Stimulated activated naive CD8-positive, alpha-beta T cell treated with anti-CD3 and anti-CD28 coated beads, Interleukin-15, Interleukin-2, amounts not matched to agents 100 ng/mL and 50 ng/mL, for 24 hours (primary cell): ENCODE measurements at regions not wholly inside any gene's neighbourhood (a gene's known extent, or its start where the extent isn't known, plus 50 kb on each side); places are given as distances from the start of the nearest gene placed in this dataset.

ENCODE experiments used
- H3K27ac Mint-ChIP-seq: one replicate; pipeline ENCODE4 v1.8.0; 2021; ENCODE audit warnings: mild to moderate bottlenecking, mixed read lengths
- H3K27me3 Mint-ChIP-seq: one replicate; pipeline ENCODE4 v1.8.0; 2021; ENCODE audit warnings: mixed read lengths
- H3K36me3 Mint-ChIP-seq: one replicate; pipeline ENCODE4 v1.8.0; 2021; ENCODE audit warnings: low read depth, mixed read lengths
- H3K4me1 Mint-ChIP-seq: one replicate; pipeline ENCODE4 v1.8.0; 2021; ENCODE audit warnings: low read depth, mixed read lengths
- H3K4me3 Mint-ChIP-seq: one replicate; pipeline ENCODE4 v1.8.0; 2021; ENCODE audit warnings: mild to moderate bottlenecking, mixed read lengths
- H3K9me3 Mint-ChIP-seq: one replicate; pipeline ENCODE4 v1.8.0; 2021; ENCODE audit warnings: mixed read lengths

- no peak overlapping the region for H3K27ac Mint-ChIP-seq
- no peaks in the 10 kb centered on the region for H3K36me3 Mint-ChIP-seq
- H3K9me3 Mint-ChIP-seq: no peaks in the 10 kb centered on the region
- H3K4me1 Mint-ChIP-seq: no peaks in the 10 kb centered on the region
- no peak overlapping the region for H3K4me3 Mint-ChIP-seq
- peaks cover 20% of the 10 kb centered on the region for H3K27me3 Mint-ChIP-seq
These were observed 527.2 kb downstream of the MED13L start for GRCh38 chr12:115750340-115750739.

- peaks cover 16% of the 10 kb centered on the region for H3K27me3 Mint-ChIP-seq
- no peak overlapping the region for H3K27ac Mint-ChIP-seq
- no peaks in the 10 kb centered on the region for H3K4me1 Mint-ChIP-seq
- no peak overlapping the region for H3K4me3 Mint-ChIP-seq
- no peaks in the 10 kb centered on the region for H3K36me3 Mint-ChIP-seq
- no peaks in the 10 kb centered on the region for H3K9me3 Mint-ChIP-seq
These were observed 528.2 kb downstream of the MED13L start for GRCh38 chr12:115749071-115749841.

- Mint-ChIP-seq H3K27me3 (peaks cover 4% of the 10 kb centered on the region), H3K4me1 (no peaks in the 10 kb centered on the region), H3K27ac (no peak overlapping the region), H3K4me3 (no peak overlapping the region), H3K9me3 (no peaks in the 10 kb centered on the region), H3K36me3 (no peaks in the 10 kb centered on the region)
These were observed 536.8 kb downstream of the MED13L start for GRCh38 chr12:115740586-115741155.

DNA sequence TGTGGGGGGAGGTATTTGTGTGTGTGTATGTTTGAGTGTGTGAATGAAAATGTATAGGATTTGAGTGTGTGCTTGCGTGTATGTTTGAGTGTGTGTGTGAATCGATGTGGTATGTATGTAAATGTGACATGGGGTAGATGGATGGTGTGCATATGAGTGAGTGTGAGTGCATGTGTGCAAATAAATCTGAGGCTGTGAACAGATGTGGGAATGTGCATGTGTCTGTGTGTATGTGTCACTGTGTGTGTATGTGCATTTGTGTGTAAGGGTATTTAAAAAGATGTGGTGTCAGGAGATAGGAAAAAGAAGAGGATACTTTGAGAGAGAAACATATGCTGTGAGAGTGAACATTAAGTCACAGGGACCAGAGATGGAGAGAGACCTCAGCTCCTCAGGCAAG, 539.6 kb downstream of the MED13L start:
- Mint-ChIP-seq H3K36me3 (no peaks in the 10 kb centered on the region), H3K4me3 (no peak overlapping the region), H3K27me3 (peaks cover 4% of the 10 kb centered on the region), H3K9me3 (no peaks in the 10 kb centered on the region), H3K27ac (no peak overlapping the region), H3K4me1 (no peaks in the 10 kb centered on the region)

- Mint-ChIP-seq H3K36me3 (no peaks in the 10 kb centered on the region), H3K27ac (no peak overlapping the region), H3K4me1 (no peaks in the 10 kb centered on the region), H3K4me3 (no peak overlapping the region), H3K9me3 (no peaks in the 10 kb centered on the region), H3K27me3 (peaks cover 4% of the 10 kb centered on the region)
These were observed 541.1 kb downstream of the MED13L start for GRCh38 chr12:115736360-115736759.

- Mint-ChIP-seq H3K27ac (no peak overlapping the region), H3K9me3 (peaks cover 3% of the 10 kb centered on the region), H3K4me3 (no peak overlapping the region), H3K4me1 (no peaks in the 10 kb centered on the region), H3K27me3 (no peaks in the 10 kb centered on the region), H3K36me3 (no peaks in the 10 kb centered on the region)
These were observed 546.4 kb downstream of the MED13L start for GRCh38 chr12:115730975-115731541.

GRCh38 chr12:115726691-115727090, 550.8 kb downstream of the MED13L start:
- Mint-ChIP-seq H3K9me3 (peaks cover 3% of the 10 kb centered on the region), H3K4me1 (no peaks in the 10 kb centered on the region), H3K4me3 (no peak overlapping the region), H3K36me3 (no peaks in the 10 kb centered on the region), H3K27me3 (peaks cover 5% of the 10 kb centered on the region), H3K27ac (no peak overlapping the region)

DNA sequence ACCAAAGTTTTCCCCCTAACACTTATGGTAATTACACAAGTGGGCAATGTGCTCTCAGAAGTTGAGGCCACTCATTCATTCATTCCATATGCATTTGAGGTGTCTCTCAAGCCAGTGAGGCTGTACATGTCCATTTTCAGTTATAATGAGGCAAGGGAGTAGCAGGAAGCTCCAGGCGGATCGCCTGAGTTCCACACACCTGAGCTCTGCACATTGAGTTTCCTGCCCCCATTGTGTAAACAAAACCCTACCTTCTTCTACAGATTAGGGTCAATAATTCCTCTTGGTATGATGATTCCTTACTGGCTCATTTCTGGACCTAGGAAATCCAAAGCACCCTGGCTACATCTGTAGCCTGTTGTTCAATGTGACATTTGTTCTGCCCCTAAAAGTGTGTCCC, 555.3 kb downstream of the MED13L start:
- H3K4me1 Mint-ChIP-seq: no peaks in the 10 kb centered on the region

DNA sequence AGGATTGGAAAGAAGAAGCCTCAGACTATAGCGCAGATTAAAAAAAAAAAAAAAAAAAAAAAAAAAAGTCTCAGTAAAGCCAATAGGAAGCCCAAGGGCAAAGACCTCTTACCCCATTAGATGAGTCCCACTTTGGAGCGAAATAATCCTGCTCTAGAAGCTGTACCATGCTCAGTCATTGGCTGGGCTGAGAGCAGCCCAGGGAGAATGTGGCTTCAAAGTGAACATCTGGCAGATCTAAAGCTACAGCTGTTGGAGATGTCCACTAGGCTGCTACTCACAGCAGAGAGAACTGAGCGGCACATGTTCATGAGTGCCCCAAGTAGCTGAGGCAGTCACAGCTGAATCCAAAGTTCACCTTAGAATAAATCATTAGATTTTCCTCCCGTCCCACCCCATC, 560.9 kb downstream of the MED13L start:
- Mint-ChIP-seq H3K27ac (no peak overlapping the region), H3K9me3 (no peaks in the 10 kb centered on the region), H3K27me3 (no peaks in the 10 kb centered on the region), H3K4me3 (no peak overlapping the region), H3K36me3 (no peaks in the 10 kb centered on the region), H3K4me1 (no peaks in the 10 kb centered on the region)

More for the DNA sequence above, 555.3 kb downstream of the MED13L start:
- Mint-ChIP-seq H3K4me3 (no peak overlapping the region), H3K27me3 (peaks cover 5% of the 10 kb centered on the region), H3K27ac (no peak overlapping the region), H3K9me3 (no peaks in the 10 kb centered on the region), H3K36me3 (no peaks in the 10 kb centered on the region)

DNA sequence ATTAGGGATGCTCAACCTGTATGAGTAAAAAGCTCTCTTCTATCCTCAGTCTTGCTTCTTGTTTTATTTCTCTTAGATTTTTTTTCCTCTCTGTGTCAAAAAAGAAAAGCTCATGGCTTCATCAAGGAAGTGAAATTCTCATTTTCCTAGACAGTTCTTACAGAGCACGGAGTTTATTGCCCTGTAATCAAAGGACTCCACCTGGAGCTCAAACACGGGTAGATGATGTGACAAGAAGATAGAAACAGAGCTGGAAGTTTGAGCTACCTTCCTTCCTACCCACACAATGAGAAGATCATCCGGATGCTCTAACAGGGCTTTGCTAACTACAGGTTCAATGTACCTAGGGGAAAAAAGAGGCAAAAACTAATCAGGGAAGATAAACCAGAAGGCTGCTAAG, 564.8 kb downstream of the MED13L start:
- Mint-ChIP-seq H3K27ac (no peak overlapping the region), H3K4me1 (no peaks in the 10 kb centered on the region), H3K9me3 (no peaks in the 10 kb centered on the region), H3K36me3 (no peaks in the 10 kb centered on the region), H3K27me3 (no peaks in the 10 kb centered on the region), H3K4me3 (no peak overlapping the region)

DNA sequence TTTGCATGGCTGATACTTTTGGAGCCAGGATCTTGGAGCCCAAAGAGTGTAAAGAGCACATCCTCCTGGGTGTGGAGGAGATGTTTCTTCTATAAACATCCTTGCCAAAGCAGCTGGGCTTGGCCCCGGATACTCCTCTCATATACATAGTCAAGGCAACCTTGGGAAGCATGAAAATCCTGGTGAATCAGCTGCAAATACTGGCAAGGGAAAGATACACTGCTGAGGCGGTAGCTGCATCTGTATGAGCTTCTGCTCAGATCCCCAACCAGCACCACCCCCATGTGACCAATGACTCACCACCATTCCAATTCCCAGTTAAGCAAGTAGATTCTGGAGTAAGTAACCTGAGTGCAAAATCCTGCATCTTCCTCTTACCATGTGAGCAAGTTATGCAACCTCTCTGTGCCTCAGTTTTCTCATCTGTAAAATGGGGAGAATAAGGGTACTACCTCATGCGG, 567.4 kb downstream of the MED13L start:
- peaks cover 13% of the 10 kb centered on the region for H3K9me3 Mint-ChIP-seq
- H3K4me1 Mint-ChIP-seq: no peaks in the 10 kb centered on the region
- H3K27me3 Mint-ChIP-seq: no peaks in the 10 kb centered on the region
- no peak overlapping the region for H3K27ac Mint-ChIP-seq
- H3K4me3 Mint-ChIP-seq: no peak overlapping the region
- H3K36me3 Mint-ChIP-seq: no peaks in the 10 kb centered on the region

DNA sequence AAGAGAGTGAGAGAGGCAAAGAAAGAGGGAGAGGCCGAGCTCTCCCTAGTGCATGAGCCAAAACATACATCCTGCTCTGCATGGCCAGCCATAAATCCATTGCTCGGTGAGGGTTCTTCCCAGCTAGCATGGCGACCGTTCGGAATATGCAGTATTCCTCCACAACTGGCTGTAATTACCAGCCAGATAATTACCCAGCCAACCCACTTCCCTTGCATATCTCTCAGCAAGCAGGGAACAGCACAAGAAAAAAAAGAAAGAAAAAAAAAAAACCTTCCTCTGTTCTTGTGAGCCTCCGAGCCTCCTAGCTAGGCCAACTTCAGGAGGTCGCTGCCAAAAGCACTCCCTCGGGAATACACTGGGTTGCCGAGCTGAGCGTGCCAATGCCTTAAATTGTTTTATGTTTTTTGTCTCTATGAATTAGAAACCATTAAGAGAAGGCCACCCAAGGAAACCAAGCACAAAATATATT, 567.9 kb downstream of the MED13L start:
- Mint-ChIP-seq H3K36me3 (no peaks in the 10 kb centered on the region), H3K27ac (no peak overlapping the region), H3K4me3 (no peak overlapping the region), H3K9me3 (peaks cover 13% of the 10 kb centered on the region), H3K4me1 (no peaks in the 10 kb centered on the region), H3K27me3 (no peaks in the 10 kb centered on the region)

DNA sequence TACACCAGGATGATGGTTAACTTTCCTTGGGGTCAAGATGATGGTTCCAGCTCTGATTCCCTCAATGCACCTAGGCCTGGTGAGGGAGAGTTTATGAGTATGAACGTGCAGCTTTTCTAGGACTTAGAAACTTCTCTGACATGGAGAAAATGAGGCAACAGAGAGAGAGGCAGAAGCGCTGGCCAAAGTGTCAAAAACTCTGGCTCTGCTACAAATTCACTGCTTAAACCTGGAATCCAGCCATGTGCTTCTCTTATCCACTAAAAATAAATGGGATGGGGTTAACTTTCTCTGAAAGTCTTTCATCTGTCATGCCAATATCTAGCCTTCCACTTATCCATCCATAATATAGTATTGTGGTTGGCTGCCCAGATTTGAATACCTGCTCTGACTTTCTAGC, 568.7 kb downstream of the MED13L start:
- peaks cover 13% of the 10 kb centered on the region for H3K9me3 Mint-ChIP-seq
- no peaks in the 10 kb centered on the region for H3K36me3 Mint-ChIP-seq
- no peaks in the 10 kb centered on the region for H3K4me1 Mint-ChIP-seq
- no peak overlapping the region for H3K4me3 Mint-ChIP-seq
- H3K27me3 Mint-ChIP-seq: no peaks in the 10 kb centered on the region
- H3K27ac Mint-ChIP-seq: no peak overlapping the region

DNA sequence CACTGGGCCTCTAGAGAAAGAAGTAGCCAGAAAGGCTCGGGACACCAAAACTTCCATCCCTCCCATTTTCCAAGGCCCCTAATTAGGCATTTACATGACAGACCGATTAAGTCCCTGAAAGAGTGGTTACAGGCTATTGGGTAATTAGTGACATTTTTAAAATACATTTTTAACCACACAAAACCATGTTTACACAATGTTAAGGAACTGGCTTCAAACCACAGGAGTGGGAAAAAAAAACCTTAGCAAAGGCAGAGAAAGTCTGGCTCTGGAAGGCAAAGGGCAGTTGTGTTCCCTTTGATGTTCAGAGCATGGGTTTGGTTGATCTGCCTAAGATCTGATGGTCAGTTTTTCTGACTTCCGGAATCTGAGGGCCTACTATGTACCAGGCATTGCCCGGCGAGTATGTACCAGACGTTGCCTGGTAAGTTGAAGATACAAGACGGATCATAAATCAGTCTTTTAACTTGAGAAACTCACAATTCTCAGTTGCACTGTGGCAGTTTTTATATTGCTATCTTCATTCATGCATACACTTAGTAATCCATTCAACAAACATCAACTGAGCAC, 576.5 kb downstream of the MED13L start:
- Mint-ChIP-seq H3K27ac (no peak overlapping the region), H3K4me1 (no peaks in the 10 kb centered on the region), H3K36me3 (no peaks in the 10 kb centered on the region), H3K9me3 (peaks cover 20% of the 10 kb centered on the region), H3K4me3 (no peak overlapping the region), H3K27me3 (peaks cover 4% of the 10 kb centered on the region)

GRCh38 chr12:115700081-115700480, 577.4 kb downstream of the MED13L start:
- Mint-ChIP-seq H3K9me3 (peaks cover 12% of the 10 kb centered on the region), H3K36me3 (no peaks in the 10 kb centered on the region), H3K4me3 (no peak overlapping the region), H3K4me1 (no peaks in the 10 kb centered on the region), H3K27ac (no peak overlapping the region), H3K27me3 (peaks cover 4% of the 10 kb centered on the region)
